ENCODE measurements at regions not wholly inside any gene's neighbourhood (a gene's known extent, or its start where the extent isn't known, plus 50 kb on each side); places are given as distances from the start of the nearest gene placed in this dataset.

- Histone ChIP-seq H3K79me2 (ENCODE audit: insufficient read depth, low read length) (no peaks in the 10 kb centered on the region), H2BK5ac (ENCODE audit: insufficient read length, low read length) (no peak overlapping the region)
- TF ChIP-seq CTCF (conservative IDR thresholded peaks at IDR 0.05): no peak
Measured at GRCh38 chr22:27214691-27215090, 557.3 kb downstream of the MIAT start.

More at GRCh38 chr22:27214691-27215090, 557.3 kb downstream of the MIAT start:
- no peaks in the 10 kb centered on the region for H3K4me1 ChIP-seq (ENCODE audit: insufficient read depth, low read length)
- no peak overlapping the region for H4K91ac ChIP-seq (ENCODE audit: insufficient read length, low read depth, low read length)
- no peak overlapping the region for H2BK12ac ChIP-seq (ENCODE audit: insufficient read length, low read depth, low read length)
- no peaks in the 10 kb centered on the region for H3K9me3 ChIP-seq (ENCODE audit: control insufficient read depth, low read depth, low read length)
- H3K27me3 ChIP-seq (ENCODE audit: insufficient read depth, low read length): no peaks in the 10 kb centered on the region; the same call in 1 of the 2 replicates
- H3K27ac ChIP-seq (ENCODE audit: insufficient read length, low read depth, low read length): no peak overlapping the region
- H2BK20ac ChIP-seq (ENCODE audit: low read depth, low read length, poor library complexity, severe bottlenecking): no peak overlapping the region
- DNase-seq: no peak
- H3K56ac ChIP-seq (ENCODE audit: insufficient read length, low read depth, low read length): no peak overlapping the region
- H3K4me2 ChIP-seq (ENCODE audit: insufficient read depth, insufficient read length, low read length): no peak overlapping the region
- H3K9ac ChIP-seq (ENCODE audit: extremely low read depth, insufficient read length, low read length): no peak overlapping the region
- H3K9me3 Mint-ChIP-seq: no peaks in the 10 kb centered on the region
- H3K4me1 Mint-ChIP-seq: peaks cover 15 to 18% of the 10 kb centered on the region in 2 experiments
- H2BK120ac ChIP-seq (ENCODE audit: low read depth, low read length, poor library complexity, severe bottlenecking): no peak overlapping the region
- no peak overlapping the region for H3K14ac ChIP-seq (ENCODE audit: insufficient read depth, low read length)
- no peak overlapping the region for H2AFZ ChIP-seq (ENCODE audit: low read length)
- no peak overlapping the region for H3K18ac ChIP-seq (ENCODE audit: insufficient read length, low read depth, low read length)
- H3K4ac ChIP-seq (ENCODE audit: low read depth, low read length): no peak overlapping the region
- H3K27ac Mint-ChIP-seq: no peak overlapping the region; a peak in 1 of 7 replicates
- no peak overlapping the region for H3K4me3 Mint-ChIP-seq
- H2AK5ac ChIP-seq (ENCODE audit: insufficient read length, low read length): no peak overlapping the region
- H4K5ac ChIP-seq (ENCODE audit: insufficient read length, low read depth, low read length): no peak overlapping the region
- H3K23me2 ChIP-seq (ENCODE audit: insufficient read length, low read depth, low read length, poor library complexity, severe bottlenecking): no peaks in the 10 kb centered on the region
- no CpG with 5 or more reads among the region's 6 CpGs for WGBS (ENCODE audit: extremely low coverage, insufficient read length, low lambda C conversion rate)
- H3T11ph ChIP-seq (ENCODE audit: low read length): no peak overlapping the region
- no peaks in the 10 kb centered on the region for H3K36me3 Mint-ChIP-seq (ENCODE audit: insufficient read depth in 1 of 3, low read depth in 3 of 3)
- H4K20me1 ChIP-seq (ENCODE audit: control insufficient read depth, insufficient read depth, insufficient read length): no peaks in the 10 kb centered on the region
- no peak overlapping the region for H3K23ac ChIP-seq (ENCODE audit: insufficient read length, low read depth, low read length)
- H3K27me3 Mint-ChIP-seq (ENCODE audit: low read depth): peaks cover 12% of the 10 kb centered on the region
- H3K79me1 ChIP-seq (ENCODE audit: insufficient read depth, low read depth, low read length, poor library complexity, severe bottlenecking): no peaks in the 10 kb centered on the region
- H2BK15ac ChIP-seq (ENCODE audit: low read depth, low read length): no peak overlapping the region
- H4K8ac ChIP-seq (replicated peaks; ENCODE audit: insufficient read length, low read depth, low read length): no peak overlapping the region
